HCT116 (cell line): ENCODE measurements at regions not wholly inside any gene's neighbourhood (a gene's known extent, or its start where the extent isn't known, plus 50 kb on each side); places are given as distances from the start of the nearest gene placed in this dataset.

Source experiments
- ATAC-seq: fragments of 200-7000 bp; cut with Tn5 transposase; 2 replicates; pipeline ENCODE4 v1.9.1; 2020; ENCODE audit warnings: mild to moderate bottlenecking, moderate library complexity
- BruUV-seq: library from RNA; stranded (reverse); fragments of 400-500 nt; replicated peaks from 2 replicates; lab custom pipeline; 2021; lab: Mats Ljungman, UMichigan
- CTCF ChIA-PET: fragments of 300-600 bp; sonication (Branson Sonifier 250); formaldehyde crosslinking; loops from one replicate; lab custom pipeline; 2021; ENCODE audit warnings: antibody characterized with exemption; lab: Charles Lee
- POLR2A ChIA-PET: fragments of 300-600, 350-600 bp; sonication (Branson Sonifier 250); formaldehyde crosslinking; loops from one replicate; lab custom pipeline; 2021; ENCODE audit warnings: antibody characterized with exemption; lab: Charles Lee
- RAD21 ChIA-PET, 2 experiments: fragments of 300-600 bp; sonication (Branson Sonifier 250); formaldehyde crosslinking; loops; one replicate each; lab custom pipeline; 2023; ENCODE audit warnings: low total read pairs in 2 of 2; ENCODE audit not compliant: uncharacterized antibody in 2 of 2, unreplicated experiment in 2 of 2, low non-redundant PET in 1 of 2; lab: Charles Lee
- DNase-seq: peaks from one replicate; pipeline ENCODE4 v3.0.0-alpha.2; 2010; ENCODE audit warnings: low read depth, low spot score
- H2AFZ ChIP-seq: fragments of 200-600 bp; shearing (Covaris generic), sonication (generic); 2 replicates; pipeline ENCODE4 v1.6.1; 2017; ENCODE audit warnings: low read depth, mixed run types, mixed read lengths, antibody characterized with exemption, low read length; ENCODE audit not compliant: poor library complexity, severe bottlenecking
- H3K27ac ChIP-seq: 2 replicates; pipeline ENCODE4 v1.5.1; 2012; ENCODE audit warnings: low read depth, low read length
- H3K27me3 ChIP-seq: fragments of 200-600 bp; sonication (generic); 2 replicates; pipeline ENCODE4 v1.6.1; 2016; ENCODE audit warnings: mixed run types, low read length, mixed read lengths; ENCODE audit not compliant: insufficient read depth
- H3K36me3 ChIP-seq, 2 experiments: fragments of 200-500 bp in 1 of 2; fragments of 200-600 bp in 1 of 2; sonication (Bioruptor generic) in 1 of 2; sonication (generic) in 1 of 2; 2 replicates each; pipeline versions ENCODE4 v1.5.1 to v1.6.1; 2014 to 2016; ENCODE audit warnings: low read length in 2 of 2, inconsistent platforms in 1 of 2, mixed read lengths in 1 of 2, mixed run types in 1 of 2; ENCODE audit not compliant: insufficient read depth in 2 of 2, control insufficient read depth in 1 of 2
- H3K4me1 ChIP-seq, 2 experiments: fragments of 200-600 bp in 1 of 2; sonication (generic) in 1 of 2; 2 replicates each; pipeline versions ENCODE4 v1.5.1 to v1.6.1; 2012 to 2017; ENCODE audit warnings: low read length in 2 of 2, inconsistent platforms in 1 of 2, mild to moderate bottlenecking in 1 of 2, mixed read lengths in 1 of 2, mixed run types in 1 of 2, moderate library complexity in 1 of 2; ENCODE audit not compliant: insufficient read depth in 2 of 2, control insufficient read depth in 1 of 2
- H3K4me2 ChIP-seq: fragments of 200-600 bp; sonication (generic); 2 replicates; pipeline ENCODE4 v1.6.1; 2017; ENCODE audit warnings: mixed run types, low read length, mixed read lengths
- H3K4me3 ChIP-seq, 2 experiments: fragments of 200-600 bp in 1 of 2; sonication (generic) in 1 of 2; replicated peaks in 1 of 2; 2 replicates each; pipeline ENCODE4 v1.5.1; 2011 to 2016; ENCODE audit warnings: low read length in 2 of 2, control low read depth in 1 of 2, low read depth in 1 of 2, mild to moderate bottlenecking in 1 of 2, mixed read lengths in 1 of 2, mixed run types in 1 of 2
- H3K79me2 ChIP-seq: fragments of 200-600 bp; sonication (generic); 2 replicates; pipeline ENCODE4 v1.6.1; 2017; ENCODE audit warnings: mild to moderate bottlenecking, mixed run types, low read length, moderate library complexity, mixed read lengths; ENCODE audit not compliant: insufficient read depth
- H3K9ac ChIP-seq: fragments of 200-600 bp; sonication (generic); 2 replicates; pipeline ENCODE4 v1.6.1; 2016; ENCODE audit warnings: low read length, mixed read lengths
- H3K9me2 ChIP-seq: fragments of 200-600 bp; sonication (generic), shearing (Covaris generic); 2 replicates; pipeline ENCODE4 v1.6.1; 2017; ENCODE audit warnings: mixed run types, mild to moderate bottlenecking, moderate library complexity; ENCODE audit not compliant: insufficient read depth
- H3K9me3 ChIP-seq, 2 experiments: fragments of 200-500 bp in 1 of 2; fragments of 200-600 bp in 1 of 2; sonication (Bioruptor generic) in 1 of 2; sonication (generic) in 1 of 2; 2 replicates each; pipeline ENCODE4 v1.6.1; 2014 to 2017; ENCODE audit warnings: low read length in 2 of 2, mixed read lengths in 2 of 2, inconsistent platforms in 1 of 2, low read depth in 1 of 2, mild to moderate bottlenecking in 1 of 2, mixed run types in 1 of 2, moderate library complexity in 1 of 2; ENCODE audit not compliant: control insufficient read depth in 1 of 2, insufficient read depth in 1 of 2
- H4K20me1 ChIP-seq: fragments of 200-600 bp; sonication (generic), shearing (Covaris generic); 2 replicates; pipeline ENCODE4 v1.6.1; 2017; ENCODE audit warnings: mixed run types, mild to moderate bottlenecking, moderate library complexity; ENCODE audit not compliant: insufficient read depth
- EGR1 ChIP-seq: IDR thresholded peaks from 2 replicates; pipeline ENCODE4 v1.6.1; 2012; ENCODE audit warnings: low read depth
- EZH2phosphoT487 ChIP-seq: fragments of 200-600 bp; IDR thresholded peaks from 2 replicates; pipeline ENCODE4 v1.6.1; 2018; ENCODE audit warnings: antibody characterized with exemption, borderline replicate concordance
- JUND ChIP-seq: IDR thresholded peaks from 2 replicates; pipeline ENCODE4 v1.6.1; 2012
- POLR2AphosphoS5 ChIP-seq: IDR thresholded peaks from 2 replicates; pipeline ENCODE4 v1.6.1; 2011; ENCODE audit warnings: mild to moderate bottlenecking, low read depth, low read length, moderate library complexity
- RAD21 ChIP-seq: IDR thresholded peaks from 2 replicates; pipeline ENCODE4 v1.6.1; 2012; ENCODE audit warnings: low read depth, mild to moderate bottlenecking
- REST ChIP-seq: IDR thresholded peaks from 2 replicates; pipeline ENCODE4 v1.6.1; 2012; ENCODE audit warnings: low read depth
- SP1 ChIP-seq: IDR thresholded peaks from 2 replicates; pipeline ENCODE4 v1.6.1; 2012; ENCODE audit warnings: low read depth
- SRF ChIP-seq: IDR thresholded peaks from 2 replicates; pipeline ENCODE4 v1.6.1; 2012; ENCODE audit warnings: low read depth
- TCF7L2 ChIP-seq: IDR thresholded peaks from 2 replicates; pipeline ENCODE4 v1.7.0; 2011; ENCODE audit warnings: borderline replicate concordance, inconsistent platforms; ENCODE audit not compliant: insufficient read depth, insufficient read length; ENCODE audit errors: extremely low read depth
- ZNF274 ChIP-seq: fragments of 200-500 bp; sonication (Bioruptor generic); IDR thresholded peaks from 2 replicates; pipeline ENCODE4 v1.6.1; 2014; ENCODE audit warnings: mild to moderate bottlenecking, low read depth, low read length, inconsistent platforms
- intact Hi-C: fragments of 100-400 bp; cut with micrococcal nuclease; formaldehyde crosslinking; loops from 2 replicates; pipeline ENCODE4 v1.10.0; 2022

- RAD21 ChIA-PET = no interaction called here
- BruUV-seq = no TSS peak
- Histone ChIP-seq H2AFZ (no peak overlapping the region), H3K4me1 (no peaks in the 10 kb centered on the region), H3K4me2 (no peak overlapping the region), H3K27me3 (no peaks in the 10 kb centered on the region), H4K20me1 (no peaks in the 10 kb centered on the region), H3K9ac (no peak overlapping the region), H3K79me2 (no peaks in the 10 kb centered on the region), H3K36me3 (no peaks in the 10 kb centered on the region), H3K9me2 (no peaks in the 10 kb centered on the region), H3K4me3 (no peak overlapping the region), H3K9me3 (peaks cover 2 to 10% of the 10 kb centered on the region in 2 experiments; a peak in 1 of 4 replicates), H3K27ac (no peak overlapping the region)
- TF ChIP-seq POLR2AphosphoS5 (no peak), REST (no peak), RAD21 (no peak), SP1 (no peak), TCF7L2 (no peak), EZH2phosphoT487 (no peak), JUND (no peak), ZNF274 (no peak), SRF (no peak), EGR1 (no peak)
- CTCF ChIA-PET = no interaction called here
- intact Hi-C loops = no loop called here
- ATAC-seq (no peak), DNase-seq (no peak)
- POLR2A ChIA-PET = interaction anchor here (0.7 kb wide), 1 partner anchor 10 kb away, joined by 5 read pairs; no protein-coding TSS in a partner anchor
Observed at GRCh38 chr17:70368011-70368410, 198.7 kb downstream of the KCNJ2 start.
